ENCODE measurements at regions not wholly inside any gene's neighbourhood (a gene's known extent, or its start where the extent isn't known, plus 50 kb on each side); places are given as distances from the start of the nearest gene placed in this dataset.

GRCh38 chr6:165722022-165722421, 59.0 kb upstream of the PDE10A start:
- Histone ChIP-seq H3K27ac (no peak overlapping the region), H3K36me3 (no peaks in the 10 kb centered on the region), H3K4me1 (no peaks in the 10 kb centered on the region), H3K27me3 (no peaks in the 10 kb centered on the region), H3K4me3 (no peak overlapping the region), H3K9ac (ENCODE audit: low read depth in 2 of 2, low read length in 2 of 2) (no peak overlapping the region), H3K9me3 (no peaks in the 10 kb centered on the region)
- no peak for DNase-seq
- intact Hi-C loops (cut with DNase I): loop anchor here (10.0 kb wide), 1 partner anchor 383 kb away; no protein-coding TSS in a partner anchor
- TF ChIP-seq CTCF (IDR thresholded peaks at IDR 0.05): no peak

- Histone ChIP-seq H3K4me3 (no peak overlapping the region), H3K4me1 (no peaks in the 10 kb centered on the region), H3K27me3 (no peaks in the 10 kb centered on the region), H3K27ac (no peak overlapping the region), H3K9ac (ENCODE audit: low read depth in 2 of 2, low read length in 2 of 2) (no peak overlapping the region), H3K9me3 (no peaks in the 10 kb centered on the region), H3K36me3 (no peaks in the 10 kb centered on the region)
- intact Hi-C loops (cut with DNase I): loop anchor here (10.0 kb wide), 1 partner anchor 383 kb away; no protein-coding TSS in a partner anchor
- DNase-seq: no peak
- no peak for TF ChIP-seq CTCF (IDR thresholded peaks at IDR 0.05)
Observed at GRCh38 chr6:165721356-165721755, 58.3 kb upstream of the PDE10A start.

GRCh38 chr6:165718491-165718891, 55.5 kb upstream of the PDE10A start:
- no peaks in the 10 kb centered on the region for H3K9me3 ChIP-seq
- no peak overlapping the region for H3K9ac ChIP-seq (ENCODE audit: low read depth in 2 of 2, low read length in 2 of 2)
- no peak for DNase-seq
- H3K4me1 ChIP-seq: no peaks in the 10 kb centered on the region
- H3K4me3 ChIP-seq: no peak overlapping the region
- H3K27ac ChIP-seq: no peak overlapping the region
- no peak for TF ChIP-seq CTCF (IDR thresholded peaks at IDR 0.05)
- intact Hi-C loops (cut with DNase I): no loop called here
- H3K36me3 ChIP-seq: no peaks in the 10 kb centered on the region
- no peaks in the 10 kb centered on the region for H3K27me3 ChIP-seq

- Histone ChIP-seq H3K9me3 (no peaks in the 10 kb centered on the region), H3K4me1 (no peaks in the 10 kb centered on the region), H3K4me3 (no peak overlapping the region), H3K9ac (ENCODE audit: low read depth in 2 of 2, low read length in 2 of 2) (no peak overlapping the region), H3K27ac (no peak overlapping the region), H3K36me3 (no peaks in the 10 kb centered on the region), H3K27me3 (no peaks in the 10 kb centered on the region)
- DNase-seq: no peak
- intact Hi-C loops (cut with DNase I): no loop called here
- TF ChIP-seq CTCF (IDR thresholded peaks at IDR 0.05): no peak
Observed at GRCh38 chr6:165717732-165718465, 54.9 kb upstream of the PDE10A start.

- intact Hi-C loops (cut with DNase I): no loop called here
Observed at GRCh38 chr6:165716886-165717285, 53.8 kb upstream of the PDE10A start.

More at GRCh38 chr6:165716886-165717285, 53.8 kb upstream of the PDE10A start:
- H3K9me3 ChIP-seq: no peaks in the 10 kb centered on the region
- H3K4me3 ChIP-seq: no peak overlapping the region
- H3K9ac ChIP-seq (ENCODE audit: low read depth in 2 of 2, low read length in 2 of 2): no peak overlapping the region
- H3K4me1 ChIP-seq: no peaks in the 10 kb centered on the region
- no peak overlapping the region for H3K27ac ChIP-seq
- no peaks in the 10 kb centered on the region for H3K27me3 ChIP-seq
- no peak for TF ChIP-seq CTCF (IDR thresholded peaks at IDR 0.05)
- no peak for DNase-seq
- H3K36me3 ChIP-seq: no peaks in the 10 kb centered on the region

All from colonic mucosa (tissue), 4 donors.